ENCODE measurements at regions not wholly inside any gene's neighbourhood (a gene's known extent, or its start where the extent isn't known, plus 50 kb on each side); places are given as distances from the start of the nearest gene placed in this dataset.
"Not testable (repeated sequence)": the region's sequence is repeated elsewhere in the genome, so short reads cannot be mapped to it uniquely, and the experiment has no call there.

DNA sequence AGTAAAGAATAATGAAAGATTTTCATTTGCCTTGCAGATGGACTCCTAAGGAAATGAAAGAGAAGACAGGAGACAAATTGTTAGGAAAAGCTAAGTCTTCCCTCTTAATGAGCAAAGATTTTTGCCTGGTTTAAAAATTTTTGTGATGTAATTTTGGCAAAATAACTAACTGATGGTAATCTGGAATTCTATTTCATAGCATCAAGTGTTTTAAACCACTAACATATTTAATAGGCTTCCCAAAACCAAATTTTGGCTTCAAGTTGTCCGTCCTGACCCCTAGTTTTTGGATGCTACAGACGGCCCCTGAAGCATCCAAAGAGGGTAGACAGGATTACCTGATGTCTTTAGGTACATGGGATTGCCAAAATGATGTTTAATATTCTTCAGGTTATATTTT lies 124.3 kb downstream of the TPBG start:
- no peak overlapping the region for H3K4me3 Mint-ChIP-seq
- H3K36me3 Mint-ChIP-seq = no peaks in the 10 kb centered on the region
- H3K9me3 Mint-ChIP-seq = peaks cover 15% of the 10 kb centered on the region
- no peaks in the 10 kb centered on the region for H3K4me1 Mint-ChIP-seq
- H3K27me3 Mint-ChIP-seq = no peaks in the 10 kb centered on the region
- no peak overlapping the region for H3K27ac Mint-ChIP-seq

DNA sequence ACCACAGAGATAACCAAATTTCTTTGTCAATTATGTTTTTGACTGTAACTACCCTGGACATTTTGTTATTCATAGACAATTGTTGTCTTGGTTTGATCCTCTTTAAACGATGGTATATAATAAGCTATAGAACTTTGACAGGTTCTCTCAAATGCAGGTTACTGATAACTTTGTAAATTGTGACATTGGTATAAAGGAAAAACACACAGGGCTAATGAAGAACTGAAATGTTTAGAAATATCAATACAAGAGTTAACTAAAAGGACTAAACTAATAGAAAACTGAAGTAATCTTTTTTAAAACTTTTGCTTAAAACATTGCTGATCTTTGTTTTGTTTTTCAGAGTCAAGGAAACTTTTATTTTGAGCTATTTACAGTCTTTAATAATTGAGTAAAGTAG lies 124.8 kb downstream of the TPBG start:
- H3K36me3 Mint-ChIP-seq = no peaks in the 10 kb centered on the region
- no peaks in the 10 kb centered on the region for H3K4me1 Mint-ChIP-seq
- no peak overlapping the region for H3K4me3 Mint-ChIP-seq
- peaks cover 12% of the 10 kb centered on the region for H3K9me3 Mint-ChIP-seq
- no peak overlapping the region for H3K27ac Mint-ChIP-seq
- H3K27me3 Mint-ChIP-seq = no peaks in the 10 kb centered on the region

DNA sequence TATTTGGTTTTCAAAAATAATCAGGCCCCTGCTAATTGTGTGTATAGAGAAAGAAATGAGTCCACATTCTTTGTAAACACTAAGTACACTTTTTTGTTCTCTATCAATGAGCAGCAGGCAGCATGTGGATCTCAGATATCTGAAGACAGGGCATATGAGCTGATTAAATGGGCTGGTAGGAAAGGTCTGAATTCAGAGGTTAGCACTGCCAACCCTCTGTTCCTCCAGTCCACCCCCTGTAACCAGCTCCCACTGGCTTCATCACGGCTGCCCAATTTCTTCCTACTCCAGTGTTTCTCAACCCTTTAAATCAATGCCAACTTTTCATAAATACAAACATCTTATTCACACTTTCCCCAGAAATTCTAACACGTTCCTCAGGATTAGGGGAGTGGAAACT lies 128.5 kb downstream of the TPBG start:
- H3K4me3 Mint-ChIP-seq = no peak overlapping the region
- H3K27me3 Mint-ChIP-seq = no peaks in the 10 kb centered on the region
- no peaks in the 10 kb centered on the region for H3K4me1 Mint-ChIP-seq
- no peaks in the 10 kb centered on the region for H3K9me3 Mint-ChIP-seq
- H3K36me3 Mint-ChIP-seq = no peaks in the 10 kb centered on the region
- no peak overlapping the region for H3K27ac Mint-ChIP-seq

DNA sequence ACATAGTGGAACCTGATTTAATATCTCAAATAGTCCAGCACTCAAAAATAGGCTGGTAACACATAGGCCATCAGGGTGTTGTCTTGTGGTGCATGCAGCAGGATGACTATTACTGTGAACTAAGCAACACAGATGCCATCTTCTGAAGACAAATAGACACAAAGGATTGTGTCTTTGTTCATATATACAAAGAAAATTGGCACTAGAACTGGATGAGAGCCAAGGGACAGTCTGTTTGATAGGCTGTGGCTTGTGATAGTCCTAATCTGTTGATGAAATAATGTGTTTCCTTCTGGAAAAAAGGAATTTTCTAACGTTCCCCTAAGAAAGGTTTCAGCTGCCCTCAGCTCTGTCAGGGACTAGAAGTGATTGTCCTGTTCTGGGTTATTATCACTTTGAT lies 129.8 kb downstream of the TPBG start:
- Mint-ChIP-seq H3K36me3 (no peaks in the 10 kb centered on the region), H3K9me3 (no peaks in the 10 kb centered on the region), H3K27me3 (no peaks in the 10 kb centered on the region), H3K27ac (no peak overlapping the region), H3K4me1 (no peaks in the 10 kb centered on the region), H3K4me3 (no peak overlapping the region)

DNA sequence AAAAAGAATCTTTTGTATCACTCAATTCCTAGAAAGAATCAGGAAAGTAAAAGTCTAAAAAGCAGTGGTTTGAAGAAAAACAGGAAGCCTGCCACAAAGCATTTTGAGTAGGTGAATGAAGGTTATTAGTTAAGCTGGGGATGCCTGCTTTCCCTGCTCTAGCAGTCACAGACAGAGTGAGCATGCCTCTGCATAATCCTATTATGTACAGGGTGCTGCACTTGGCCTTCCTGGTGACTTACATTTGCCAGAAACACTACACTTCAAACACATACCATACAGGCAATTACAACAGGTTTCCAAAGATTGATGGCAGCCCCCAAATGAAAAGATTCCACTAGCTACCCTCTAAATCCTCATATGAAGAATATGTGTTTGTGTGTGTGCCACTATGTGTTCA lies 130.8 kb downstream of the TPBG start:
- Mint-ChIP-seq H3K27me3 (no peaks in the 10 kb centered on the region), H3K4me3 (no peak overlapping the region), H3K4me1 (no peaks in the 10 kb centered on the region), H3K27ac (no peak overlapping the region), H3K9me3 (no peaks in the 10 kb centered on the region), H3K36me3 (no peaks in the 10 kb centered on the region)

DNA sequence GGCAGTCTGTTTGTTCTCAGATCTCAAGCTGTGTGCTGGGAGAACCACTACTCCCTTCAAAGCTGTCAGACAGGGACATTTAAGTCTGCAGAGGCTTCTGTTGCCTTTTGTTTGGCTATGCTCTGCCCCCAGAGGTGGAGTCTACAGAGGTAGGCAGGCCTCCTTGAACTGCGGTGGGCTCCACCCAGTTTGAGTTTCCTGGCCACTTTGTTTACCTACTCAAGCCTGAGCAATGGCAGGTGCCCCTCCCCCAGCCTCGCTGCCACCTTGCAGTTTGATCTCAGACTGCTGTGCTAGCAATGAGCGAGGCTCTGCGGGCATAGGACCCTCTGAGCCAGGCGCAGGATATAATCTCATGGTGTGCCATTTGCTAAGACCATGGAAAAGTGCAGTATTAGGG lies 138.3 kb downstream of the TPBG start:
- not testable (repeated sequence) for H3K36me3 Mint-ChIP-seq, H3K4me1 Mint-ChIP-seq, H3K4me3 Mint-ChIP-seq, H3K27ac Mint-ChIP-seq, H3K27me3 Mint-ChIP-seq
- peaks cover 11% of the 10 kb centered on the region for H3K9me3 Mint-ChIP-seq

DNA sequence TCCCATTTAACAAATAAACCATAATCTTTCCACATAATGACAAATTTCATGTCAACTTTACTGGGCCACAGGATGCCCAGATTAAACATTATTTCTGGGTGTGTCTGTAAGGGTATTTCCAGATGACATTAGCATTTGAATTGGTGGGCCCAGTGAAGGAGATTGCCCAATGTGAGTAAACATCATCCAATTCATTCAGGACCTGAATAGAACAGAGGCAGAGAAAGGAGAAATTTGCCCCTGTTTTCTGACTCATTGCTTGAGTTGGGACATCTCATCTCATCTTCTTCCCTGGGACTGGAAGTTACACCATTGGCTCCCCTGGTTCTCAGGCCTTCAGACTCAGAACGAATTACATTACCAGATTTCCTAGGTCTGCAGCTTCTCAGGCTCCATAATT lies 142.9 kb downstream of the TPBG start:
- Mint-ChIP-seq H3K27me3 (no peaks in the 10 kb centered on the region), H3K27ac (no peak overlapping the region), H3K36me3 (no peaks in the 10 kb centered on the region), H3K4me3 (no peak overlapping the region), H3K9me3 (peaks cover 14% of the 10 kb centered on the region), H3K4me1 (no peaks in the 10 kb centered on the region)

DNA sequence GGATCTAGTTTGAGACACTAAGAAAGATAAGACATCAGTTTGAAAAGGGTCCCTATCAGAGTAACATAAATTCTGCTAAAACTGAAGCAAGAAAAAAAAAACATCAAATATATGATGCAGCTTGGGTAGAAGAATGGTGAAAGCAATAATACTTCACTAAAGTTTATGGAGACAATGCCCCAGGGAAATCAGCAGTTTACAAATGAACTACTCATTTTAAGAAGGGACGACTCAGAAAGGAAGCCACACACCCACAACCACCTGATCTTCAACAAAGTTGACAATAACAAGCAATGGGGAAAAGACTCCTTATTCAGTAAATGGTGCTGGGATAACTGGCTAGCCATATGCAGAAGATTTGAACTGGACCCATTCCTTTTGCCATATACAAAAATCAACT lies 143.5 kb downstream of the TPBG start:
- Mint-ChIP-seq H3K36me3 (no peaks in the 10 kb centered on the region), H3K27me3 (no peaks in the 10 kb centered on the region), H3K27ac (no peak overlapping the region), H3K4me1 (no peaks in the 10 kb centered on the region), H3K9me3 (peaks cover 14% of the 10 kb centered on the region), H3K4me3 (no peak overlapping the region)

DNA sequence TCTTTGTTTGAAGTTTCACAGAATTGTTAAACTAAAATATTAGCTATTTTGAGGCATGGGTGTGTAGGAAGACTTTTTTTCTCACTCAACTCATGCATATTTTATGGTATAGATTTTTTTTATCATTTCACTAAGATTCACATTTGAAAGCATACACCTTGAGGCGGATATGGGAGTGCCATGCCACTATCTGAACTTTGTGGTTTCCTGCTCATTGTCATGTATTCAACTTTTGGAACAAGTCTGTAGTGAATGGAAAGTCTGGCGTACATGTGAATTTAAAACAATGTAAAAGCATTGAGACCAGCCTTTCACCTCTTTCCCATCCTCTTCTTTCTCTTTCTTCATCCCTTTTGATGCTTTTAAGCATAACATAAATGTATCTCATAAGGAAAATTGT lies 147.9 kb downstream of the TPBG start:
- peaks cover 6% of the 10 kb centered on the region for H3K9me3 Mint-ChIP-seq
- H3K4me3 Mint-ChIP-seq = no peak overlapping the region
- H3K27ac Mint-ChIP-seq = no peak overlapping the region
- H3K27me3 Mint-ChIP-seq = no peaks in the 10 kb centered on the region
- H3K4me1 Mint-ChIP-seq = no peaks in the 10 kb centered on the region
- H3K36me3 Mint-ChIP-seq = no peaks in the 10 kb centered on the region

DNA sequence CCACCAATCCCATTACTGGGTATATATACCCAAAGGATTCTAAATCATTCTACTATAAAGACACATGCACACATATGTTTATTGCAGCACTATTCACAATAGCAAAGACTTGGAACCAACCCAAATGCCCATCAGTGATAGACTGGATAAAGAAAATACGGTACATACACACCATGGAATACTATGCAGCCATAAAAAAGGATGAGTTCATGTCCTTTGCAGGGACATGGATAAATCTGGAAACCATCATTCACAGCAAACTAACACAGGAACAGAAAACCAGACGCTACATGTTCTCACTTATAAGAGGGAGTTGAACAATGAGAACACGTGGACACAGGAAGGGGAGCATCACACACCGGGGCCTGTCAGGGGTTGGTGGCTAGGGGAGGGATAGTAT lies 154.3 kb downstream of the TPBG start:
- H3K27ac Mint-ChIP-seq, H3K4me3 Mint-ChIP-seq, H3K36me3 Mint-ChIP-seq, H3K27me3 Mint-ChIP-seq, H3K9me3 Mint-ChIP-seq, H3K4me1 Mint-ChIP-seq: not testable (repeated sequence)

DNA sequence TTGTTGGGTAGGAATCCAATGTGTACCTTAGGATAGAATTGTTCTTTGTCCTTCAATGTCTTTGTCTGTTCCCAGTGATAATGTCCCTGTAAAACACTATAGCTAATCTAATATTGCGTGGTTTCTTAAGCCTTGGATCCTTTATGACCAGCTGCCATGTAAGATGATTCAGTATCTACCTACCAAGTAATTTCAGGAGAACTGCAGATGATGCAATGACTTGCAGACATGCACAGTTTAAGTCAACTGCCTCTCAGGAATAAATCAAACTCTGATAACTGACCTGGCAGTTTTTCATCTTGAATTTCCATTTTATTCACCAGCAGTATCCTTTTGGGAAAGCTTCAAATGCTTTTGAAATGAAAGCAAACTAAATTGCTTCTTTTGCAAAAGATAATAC lies 157.8 kb downstream of the TPBG start:
- H3K4me1 Mint-ChIP-seq = no peaks in the 10 kb centered on the region
- H3K4me3 Mint-ChIP-seq = no peak overlapping the region
- H3K36me3 Mint-ChIP-seq = no peaks in the 10 kb centered on the region
- H3K9me3 Mint-ChIP-seq = no peaks in the 10 kb centered on the region
- H3K27ac Mint-ChIP-seq = no peak overlapping the region
- peaks cover 2% of the 10 kb centered on the region for H3K27me3 Mint-ChIP-seq

DNA sequence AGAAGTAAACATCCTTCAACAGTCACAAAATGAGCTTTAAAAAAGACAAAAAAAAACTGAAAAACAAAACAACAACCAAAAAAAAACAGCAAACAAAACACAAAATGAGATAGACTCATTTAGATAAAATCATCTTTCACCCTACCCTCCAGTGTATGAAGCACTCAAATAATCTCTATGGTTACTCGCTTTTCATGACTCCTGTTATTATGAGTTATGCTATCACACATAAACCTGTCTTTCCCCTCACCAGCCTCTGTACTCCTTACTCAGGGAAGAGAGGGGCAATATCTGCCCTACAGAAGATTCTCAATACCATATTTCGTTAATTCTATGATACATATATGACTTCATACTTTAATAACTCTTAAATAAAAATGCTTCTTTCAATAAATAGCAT lies 158.2 kb downstream of the TPBG start:
- no peak overlapping the region for H3K4me3 Mint-ChIP-seq
- H3K4me1 Mint-ChIP-seq = no peaks in the 10 kb centered on the region
- no peaks in the 10 kb centered on the region for H3K36me3 Mint-ChIP-seq
- H3K27me3 Mint-ChIP-seq = peaks cover 2% of the 10 kb centered on the region
- no peak overlapping the region for H3K27ac Mint-ChIP-seq
- no peaks in the 10 kb centered on the region for H3K9me3 Mint-ChIP-seq

DNA sequence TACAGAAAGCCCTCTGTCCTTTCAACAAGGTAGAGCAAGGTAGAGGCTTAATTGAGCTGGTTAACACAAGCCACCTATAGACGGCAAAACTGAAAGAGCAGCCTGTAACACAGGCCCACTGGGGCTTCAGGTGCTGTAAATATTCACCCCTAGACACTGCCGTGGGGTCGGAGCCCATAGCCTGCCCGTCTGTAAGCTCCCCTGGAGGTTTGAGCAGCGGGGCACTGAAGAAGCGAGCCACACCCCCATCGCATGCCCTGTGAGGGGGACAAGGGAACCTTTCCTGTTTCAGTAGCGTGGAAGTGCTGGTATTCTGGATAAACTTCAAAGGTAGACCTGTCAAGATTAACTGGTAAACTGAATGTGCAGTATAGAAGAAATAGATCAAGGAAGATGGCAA lies 160.4 kb downstream of the TPBG start:
- no peaks in the 10 kb centered on the region for H3K36me3 Mint-ChIP-seq
- H3K4me1 Mint-ChIP-seq = no peaks in the 10 kb centered on the region

DNA sequence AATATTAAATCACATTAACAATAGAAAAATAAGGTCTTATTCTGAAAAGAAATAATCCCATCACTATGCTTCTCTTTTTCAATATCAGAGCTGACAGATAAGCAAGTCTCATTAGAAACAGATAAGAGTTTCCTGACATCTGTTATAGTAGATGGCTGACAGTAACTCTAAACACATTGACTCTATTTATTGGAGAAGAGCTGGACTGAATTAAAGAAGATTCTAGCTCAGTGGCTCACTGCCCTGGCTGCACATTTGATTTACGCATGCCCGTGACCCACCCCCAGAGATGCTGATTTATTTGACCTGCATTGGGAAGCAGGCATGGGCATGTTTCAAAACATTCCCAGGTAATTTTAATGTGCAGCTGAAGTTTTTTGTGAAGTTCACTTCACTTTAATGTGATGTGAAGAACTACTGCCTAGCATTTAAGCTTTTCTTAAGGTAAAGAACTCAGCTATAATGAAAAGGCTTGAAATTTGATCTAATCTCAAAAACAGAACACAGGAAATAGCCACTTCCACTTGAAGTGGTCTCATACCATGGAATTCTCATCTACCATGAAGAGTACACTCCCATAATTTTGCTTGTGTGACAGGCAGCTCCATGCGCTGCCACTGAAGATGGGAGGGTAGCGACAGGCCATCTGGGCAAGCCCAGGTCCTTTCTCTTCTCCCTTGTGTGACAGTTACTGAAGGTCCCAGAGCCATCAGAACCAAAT lies 162.3 kb downstream of the TPBG start:
- no peaks in the 10 kb centered on the region for H3K4me1 Mint-ChIP-seq
- no peaks in the 10 kb centered on the region for H3K36me3 Mint-ChIP-seq
- H3K27me3 Mint-ChIP-seq = peaks cover 2% of the 10 kb centered on the region
- no peak overlapping the region for H3K27ac Mint-ChIP-seq
- no peak overlapping the region for H3K4me3 Mint-ChIP-seq
- H3K9me3 Mint-ChIP-seq = no peaks in the 10 kb centered on the region

More for the DNA sequence above, 160.4 kb downstream of the TPBG start:
- Mint-ChIP-seq H3K27ac (no peak overlapping the region), H3K9me3 (no peaks in the 10 kb centered on the region), H3K4me3 (no peak overlapping the region), H3K27me3 (peaks cover 2% of the 10 kb centered on the region)

DNA sequence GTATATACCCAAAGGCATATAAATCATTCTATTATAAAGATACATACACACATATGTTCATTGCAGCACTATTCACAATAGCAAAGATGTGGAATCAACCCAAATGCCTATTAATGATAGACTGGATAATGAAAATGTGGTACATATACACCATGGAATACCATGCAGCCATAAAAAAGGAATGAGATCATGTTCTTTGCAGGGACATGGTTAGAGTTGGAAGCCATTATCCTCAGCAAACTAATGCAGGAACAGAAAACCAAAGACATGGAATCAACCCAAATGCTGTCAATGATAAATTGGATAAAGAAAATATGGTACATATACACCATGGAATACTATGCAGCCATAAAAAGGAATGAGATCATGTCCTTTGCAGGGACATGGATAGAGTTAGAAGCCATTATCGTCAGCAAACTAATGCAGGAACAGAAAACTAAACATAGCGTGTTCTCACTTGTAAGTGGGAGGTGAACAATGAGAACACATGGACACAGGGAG lies 166.4 kb downstream of the TPBG start:
- H3K27me3 Mint-ChIP-seq, H3K9me3 Mint-ChIP-seq, H3K36me3 Mint-ChIP-seq, H3K27ac Mint-ChIP-seq, H3K4me3 Mint-ChIP-seq, H3K4me1 Mint-ChIP-seq: not testable (repeated sequence)

DNA sequence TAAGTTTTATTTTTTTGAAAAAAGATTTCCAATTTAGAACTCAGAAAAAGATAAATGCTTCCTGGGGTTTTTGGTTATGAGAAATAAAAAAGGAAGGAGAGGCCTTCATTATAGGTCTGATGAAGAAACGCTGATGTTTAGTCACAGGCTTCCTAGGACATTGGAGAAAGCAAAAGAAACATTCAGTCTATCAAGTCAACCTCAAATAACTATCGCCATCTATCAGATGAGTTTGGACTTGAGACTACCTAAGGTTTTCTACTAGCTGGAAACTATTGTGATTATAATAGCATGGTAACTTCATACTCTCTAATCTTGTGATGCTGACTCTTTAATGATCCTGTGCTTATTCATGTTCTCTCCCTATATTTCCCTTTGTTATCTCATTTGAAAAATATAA lies 171.3 kb downstream of the TPBG start:
- Mint-ChIP-seq H3K36me3 (no peaks in the 10 kb centered on the region), H3K27me3 (no peaks in the 10 kb centered on the region), H3K27ac (no peak overlapping the region), H3K4me1 (no peaks in the 10 kb centered on the region), H3K9me3 (peaks cover 4% of the 10 kb centered on the region), H3K4me3 (no peak overlapping the region)

DNA sequence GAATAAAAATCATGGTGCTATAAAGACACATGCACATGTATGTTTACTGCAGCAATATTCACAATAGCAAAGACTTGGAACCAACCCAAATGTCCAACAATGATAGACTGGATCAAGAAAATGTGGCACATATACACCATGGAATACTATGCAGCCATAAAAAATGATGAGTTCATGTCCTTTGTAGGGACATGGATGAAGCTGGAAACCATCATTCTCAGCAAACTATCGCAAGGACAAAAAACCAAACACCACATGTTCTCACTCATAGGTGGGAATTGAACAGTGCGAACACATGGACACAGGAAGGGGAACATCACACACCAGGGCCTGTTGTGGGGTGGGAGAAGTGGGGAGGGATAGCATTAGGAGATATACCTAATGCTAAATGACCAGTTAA lies 185.9 kb downstream of the TPBG start:
- not testable (repeated sequence) for H3K27me3 Mint-ChIP-seq, H3K36me3 Mint-ChIP-seq, H3K4me1 Mint-ChIP-seq, H3K27ac Mint-ChIP-seq, H3K4me3 Mint-ChIP-seq, H3K9me3 Mint-ChIP-seq

Data from activated naive CD4-positive, alpha-beta T cell treated with anti-CD3 and anti-CD28 coated beads, Interleukin-2, amount 50 U/mL, for 24 hours (primary cell).